ENCODE measurements at regions not wholly inside any gene's neighbourhood (a gene's known extent, or its start where the extent isn't known, plus 50 kb on each side); places are given as distances from the start of the nearest gene placed in this dataset.
"Not testable (repeated sequence)": the region's sequence is repeated elsewhere in the genome, so short reads cannot be mapped to it uniquely, and the experiment has no call there.

DNA sequence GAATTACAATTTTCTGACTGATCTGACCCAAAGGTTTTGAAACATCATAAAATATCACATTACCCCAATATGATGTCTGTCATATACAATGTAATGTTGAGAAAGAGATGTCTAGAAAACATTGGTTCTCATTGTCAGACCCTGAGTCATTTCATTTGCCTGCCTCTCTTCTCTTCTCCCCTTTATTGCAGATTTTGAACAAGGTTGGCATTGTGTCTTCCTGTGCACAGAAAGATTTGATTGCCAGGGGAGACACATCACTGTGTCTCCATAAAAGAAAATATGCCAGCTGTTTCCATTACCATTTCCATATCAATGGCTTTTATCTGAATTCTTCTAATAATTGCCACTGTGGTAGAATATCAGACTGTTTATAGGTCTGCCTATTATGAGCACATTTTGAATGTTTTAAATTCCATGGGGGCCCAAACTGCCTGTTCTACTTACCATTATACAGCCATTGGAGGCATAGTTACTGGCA, 65.6 kb downstream of the IFI44 start:
- DNase-seq = no peak

DNA sequence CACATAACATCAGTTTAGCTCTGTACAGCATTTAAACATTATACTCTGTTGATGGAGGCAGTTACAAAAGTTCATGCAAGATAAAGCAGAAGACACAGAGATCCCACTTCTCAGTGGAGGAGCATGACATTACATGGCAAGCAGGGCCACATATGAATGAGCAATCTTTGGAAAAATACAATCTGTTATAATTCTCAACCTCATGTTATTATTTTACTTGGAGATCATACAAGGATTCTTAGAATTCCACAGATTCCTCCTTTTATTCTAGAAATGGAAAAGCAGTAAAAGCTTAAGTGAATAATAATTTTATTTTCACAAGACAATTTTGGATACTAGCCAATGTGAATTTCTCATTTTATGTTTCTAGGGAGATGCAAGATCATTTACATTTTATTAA, 66.6 kb downstream of the IFI44 start:
- no peak for DNase-seq

DNA sequence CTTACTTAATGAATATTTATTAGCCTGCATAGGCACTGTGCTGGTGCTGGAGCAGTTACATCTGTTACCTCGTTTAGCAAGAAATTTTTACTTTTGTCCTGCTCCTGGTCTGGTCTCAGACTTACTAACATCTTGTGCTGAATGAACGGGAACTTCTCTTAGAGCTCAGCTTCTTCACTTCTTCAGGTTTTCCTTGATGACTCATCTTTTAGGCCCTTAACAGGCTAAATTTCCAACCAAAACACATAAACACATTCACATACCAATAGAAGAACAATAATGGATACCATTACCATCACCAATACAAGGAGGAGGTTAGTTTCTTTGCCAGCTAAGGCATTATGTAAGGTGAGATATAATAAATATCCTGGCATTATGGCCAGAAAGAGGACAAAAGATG, 68.9 kb downstream of the IFI44 start:
- no peak for DNase-seq

DNA sequence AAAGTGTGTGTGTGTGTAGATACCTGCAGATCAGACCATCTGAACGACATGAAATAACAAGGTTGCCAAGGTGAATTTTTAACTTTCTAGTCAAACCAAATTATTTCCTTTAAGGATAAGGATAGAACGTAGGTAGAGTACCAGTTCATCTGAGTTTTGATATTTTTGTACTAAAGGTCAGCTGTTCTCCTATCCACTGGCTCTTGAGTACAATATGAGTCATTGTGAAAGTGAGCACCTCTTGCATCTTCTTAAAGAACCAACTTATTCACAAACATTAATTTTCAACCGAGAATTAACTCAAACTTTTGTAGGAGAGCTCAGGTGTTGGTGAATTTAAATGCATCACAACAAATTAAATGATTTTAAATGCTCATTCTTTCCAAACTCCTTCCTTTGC, 71.5 kb downstream of the IFI44 start:
- no peak for DNase-seq

DNA sequence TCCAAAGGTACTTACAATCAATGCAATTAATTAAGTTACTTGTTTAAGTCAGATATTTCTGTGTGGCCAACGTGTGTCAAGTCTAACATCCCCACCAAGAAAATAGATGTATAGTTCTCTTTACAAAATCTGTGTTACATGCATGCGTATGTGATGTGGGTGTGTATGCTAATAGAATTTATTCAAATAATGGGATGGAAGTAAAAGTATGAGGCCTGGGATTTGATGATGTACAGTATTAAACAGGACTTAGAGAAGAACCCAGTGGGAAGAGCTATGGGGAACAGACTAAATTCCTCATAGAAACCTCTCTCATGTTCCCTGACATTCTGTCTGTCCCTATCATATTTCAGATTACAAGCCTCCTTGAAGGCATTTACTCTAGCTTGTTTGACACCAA, 72.5 kb downstream of the IFI44 start:
- no peak for DNase-seq

DNA sequence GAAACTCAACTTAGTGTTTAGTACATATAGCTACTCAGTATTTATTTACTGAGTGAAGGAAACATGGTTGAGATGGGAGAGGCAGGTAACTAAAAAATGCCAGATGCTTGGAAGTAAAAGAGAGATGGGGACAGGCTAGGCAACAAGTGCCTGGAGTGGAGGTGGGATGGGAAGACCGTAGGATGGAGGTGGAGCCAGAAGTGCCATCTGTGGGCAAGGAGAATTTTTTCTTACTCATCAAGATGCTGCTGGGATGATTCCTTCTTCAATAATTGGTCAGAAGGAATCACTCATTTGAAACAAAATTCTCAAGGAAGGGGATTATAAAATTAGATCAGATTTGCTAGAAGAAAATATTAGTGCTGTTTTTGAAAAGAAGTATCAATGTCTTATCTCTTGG, 72.9 kb downstream of the IFI44 start:
- DNase-seq = no peak

DNA sequence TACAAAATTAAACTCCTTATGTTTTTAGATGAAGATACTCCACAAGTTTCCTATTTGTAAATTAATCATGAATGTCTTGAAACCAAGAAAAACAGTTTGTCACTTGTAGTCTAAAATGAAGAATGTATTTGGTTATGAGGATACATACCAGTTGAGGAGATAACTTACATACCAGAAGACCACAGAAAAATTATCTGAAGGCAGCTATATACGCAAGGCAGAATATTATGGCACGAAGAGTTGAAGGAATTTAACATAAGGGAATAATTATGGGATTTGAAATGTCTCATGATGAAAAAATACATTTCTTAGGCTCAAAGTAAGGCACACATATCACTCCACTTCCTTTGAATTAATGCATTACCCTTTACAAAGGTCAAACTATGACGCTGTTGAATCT, 73.3 kb downstream of the IFI44 start:
- DNase-seq = no peak

DNA sequence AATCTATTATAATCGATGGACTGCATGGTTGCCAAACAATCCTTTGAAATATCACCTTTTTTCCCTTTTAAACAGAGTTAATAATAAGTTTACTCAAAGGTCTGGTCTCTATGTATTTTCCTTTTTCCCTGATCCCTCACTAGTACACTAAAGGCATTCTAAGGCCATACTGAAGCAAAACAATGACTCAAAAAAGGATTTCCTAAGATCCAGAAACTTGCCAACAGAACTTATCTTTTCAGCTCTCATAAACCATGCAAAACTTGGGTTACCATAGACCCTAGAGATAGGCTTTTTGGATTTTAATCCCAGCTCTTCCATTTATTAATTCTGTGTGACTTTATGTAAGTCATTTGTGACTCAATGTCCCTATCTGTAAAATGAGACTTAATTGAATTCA, 77.1 kb downstream of the IFI44 start:
- no peak for DNase-seq

DNA sequence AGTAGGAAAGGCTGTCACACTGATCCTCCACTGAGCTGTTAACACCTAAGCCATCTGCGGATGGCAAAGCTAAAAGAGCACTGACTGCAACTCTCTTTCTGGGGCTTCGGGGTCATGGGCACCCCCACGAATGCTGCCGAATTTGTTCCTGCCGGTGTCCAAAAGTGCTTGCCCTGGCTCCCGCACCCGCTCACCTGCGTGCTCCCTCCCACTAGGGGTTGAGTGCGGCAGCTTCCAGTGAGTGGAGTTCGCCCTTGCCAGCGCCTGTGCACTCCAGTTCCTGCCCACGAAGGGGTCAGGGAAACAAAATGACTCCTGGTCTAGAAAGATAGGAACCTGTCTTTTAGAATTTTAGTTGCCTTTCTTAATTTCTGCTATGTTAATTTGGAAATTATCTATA, 78.7 kb downstream of the IFI44 start:
- no peak for DNase-seq

DNA sequence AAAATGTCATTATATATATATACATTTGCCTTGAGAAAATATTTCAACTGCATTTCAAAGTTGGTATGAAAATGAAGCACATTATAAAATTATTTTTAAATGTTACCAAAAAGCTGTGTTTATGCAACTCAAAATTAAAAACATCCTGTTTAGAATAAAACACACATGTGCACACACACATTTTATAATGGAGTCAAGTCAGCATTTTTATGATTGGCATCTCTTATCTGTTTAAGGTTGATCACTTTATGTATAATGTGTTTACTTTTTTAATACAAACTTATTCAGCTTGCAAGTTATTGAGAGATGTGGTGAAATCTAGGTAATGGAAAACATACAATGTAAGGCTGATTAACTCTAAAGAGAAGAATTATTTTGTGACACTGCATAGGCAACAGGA, 80.4 kb downstream of the IFI44 start:
- DNase-seq = no peak

DNA sequence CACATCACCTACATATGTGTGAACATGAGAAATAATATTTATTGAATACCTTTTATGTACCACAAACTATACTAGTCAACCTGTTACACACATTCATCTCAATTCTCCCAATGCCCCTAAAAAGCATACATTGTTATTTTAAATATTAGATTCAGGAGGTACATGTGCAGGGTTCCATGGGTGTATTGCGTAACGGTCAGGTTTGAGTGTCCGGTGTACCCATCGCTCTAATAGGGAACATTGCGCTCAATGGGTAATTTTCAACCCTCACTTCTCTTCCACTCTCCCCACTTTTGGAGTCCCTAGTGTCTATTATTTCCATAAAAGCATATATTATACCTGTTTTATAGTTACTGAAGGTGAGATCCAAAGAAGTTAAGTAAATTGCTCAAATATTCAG, 82.0 kb downstream of the IFI44 start:
- DNase-seq = no peak

DNA sequence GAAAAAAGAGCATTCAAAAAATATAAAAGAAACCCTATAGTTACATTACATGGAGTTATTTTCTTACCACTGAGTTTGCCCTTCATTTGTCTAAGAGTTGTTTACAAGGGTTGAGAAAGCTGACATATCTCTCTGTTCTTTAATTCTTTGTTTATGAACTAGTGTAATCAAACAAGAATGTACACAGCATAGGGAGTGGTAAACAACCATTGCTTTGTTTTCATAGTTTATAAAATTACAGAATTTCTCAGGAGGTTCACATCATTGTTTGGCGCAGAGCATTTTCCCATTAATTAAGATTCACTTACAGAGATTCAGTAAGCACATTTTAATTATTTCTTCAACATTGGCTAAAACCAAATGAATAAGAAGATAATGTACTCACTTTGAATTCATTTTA, 87.6 kb downstream of the IFI44 start:
- DNase-seq = no peak

DNA sequence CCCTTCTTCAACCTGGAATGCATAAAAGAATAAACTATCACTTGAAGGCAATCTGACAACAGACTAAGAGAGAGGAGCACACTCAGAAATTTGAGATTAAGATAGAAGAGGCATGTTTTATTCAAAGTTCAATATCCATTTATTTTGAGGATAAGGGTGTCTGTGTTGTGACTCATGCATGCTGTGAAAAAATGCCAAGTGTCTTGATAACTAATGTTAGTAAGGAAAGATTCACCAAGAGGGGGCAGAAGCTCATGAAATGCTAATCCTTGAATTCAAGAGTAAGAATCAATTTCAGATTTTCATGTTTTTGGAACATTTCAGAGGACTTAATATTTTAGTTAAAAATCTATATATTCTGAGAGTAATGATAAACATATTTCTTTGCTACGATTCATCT, 94.0 kb downstream of the IFI44 start:
- no peak for DNase-seq

DNA sequence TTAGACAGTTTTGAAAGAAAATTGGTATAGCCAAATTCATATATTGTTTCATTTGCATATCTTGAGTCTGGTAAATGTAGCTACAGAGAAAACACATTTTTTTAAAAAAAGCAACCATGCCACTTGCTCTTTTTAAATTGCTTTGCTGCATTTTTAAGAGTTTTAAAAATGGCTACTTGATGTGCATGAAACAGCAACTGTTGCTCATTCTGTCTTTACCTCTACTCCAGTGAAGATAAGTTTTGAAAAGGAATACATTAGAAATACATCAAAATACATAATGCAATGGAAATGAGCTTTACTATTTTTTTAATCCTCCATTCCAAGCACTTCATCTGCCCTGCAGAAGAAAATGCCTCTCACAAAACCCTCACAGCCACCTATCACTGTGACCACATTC, 95.5 kb downstream of the IFI44 start:
- DNase-seq = no peak

DNA sequence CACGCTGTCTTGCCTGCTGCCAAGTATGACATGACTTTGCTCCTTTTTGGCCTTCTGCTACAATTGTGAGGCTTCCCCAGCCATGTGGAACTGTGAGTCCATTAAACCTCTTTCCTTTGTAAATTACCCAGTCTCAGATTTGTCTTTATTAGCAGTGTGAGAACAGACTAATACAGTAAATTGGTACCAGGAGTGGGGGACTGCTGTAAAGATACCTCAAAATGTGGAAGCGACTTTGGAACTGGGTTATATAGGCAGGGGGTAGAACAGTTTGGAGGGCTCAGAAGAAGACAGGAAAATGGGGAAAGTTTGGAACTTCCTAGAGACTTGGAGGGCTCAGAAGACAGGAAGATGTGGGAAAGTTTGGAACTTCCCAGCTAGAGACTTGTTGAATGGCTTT, 104.0 kb downstream of the IFI44 start:
- DNase-seq = not testable (repeated sequence)

DNA sequence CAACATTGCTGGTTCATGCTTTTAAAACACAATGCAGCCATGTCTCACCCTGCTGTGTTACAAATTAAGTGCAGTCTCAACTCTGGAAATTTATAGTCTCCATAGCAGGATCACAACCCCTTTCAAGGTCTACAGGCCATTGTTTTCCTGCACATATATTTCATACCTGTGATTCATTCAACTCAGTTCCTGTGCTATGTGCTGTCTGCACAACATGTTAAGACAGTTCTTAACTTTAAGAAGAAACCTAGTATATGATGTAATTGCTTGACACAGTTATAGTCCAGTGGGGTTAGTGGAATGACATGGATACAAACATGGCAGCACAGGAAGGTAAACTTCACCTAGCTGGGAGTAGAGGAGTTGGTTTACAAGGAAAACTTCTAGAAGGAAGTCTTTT, 106.4 kb downstream of the IFI44 start:
- DNase-seq = no peak

DNA sequence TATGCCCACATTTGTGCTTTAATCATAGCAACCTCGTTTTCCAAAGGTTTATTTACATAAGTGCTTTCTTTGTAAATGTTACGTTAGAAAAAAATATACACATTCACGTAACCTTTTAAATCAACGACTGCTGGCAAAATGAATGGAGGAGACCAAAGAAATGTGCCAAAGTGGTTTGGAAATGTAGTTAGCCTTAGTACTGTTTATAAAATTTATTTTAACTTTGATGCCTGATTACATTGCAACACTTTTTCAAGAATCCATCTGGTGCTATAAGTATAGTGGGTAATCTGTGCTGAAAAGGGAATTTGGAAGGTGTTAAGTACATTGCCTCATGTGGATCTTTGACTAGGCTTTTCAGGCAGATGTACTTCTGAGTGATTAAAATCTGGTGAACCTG, 108.9 kb downstream of the IFI44 start:
- no peak for DNase-seq

DNA sequence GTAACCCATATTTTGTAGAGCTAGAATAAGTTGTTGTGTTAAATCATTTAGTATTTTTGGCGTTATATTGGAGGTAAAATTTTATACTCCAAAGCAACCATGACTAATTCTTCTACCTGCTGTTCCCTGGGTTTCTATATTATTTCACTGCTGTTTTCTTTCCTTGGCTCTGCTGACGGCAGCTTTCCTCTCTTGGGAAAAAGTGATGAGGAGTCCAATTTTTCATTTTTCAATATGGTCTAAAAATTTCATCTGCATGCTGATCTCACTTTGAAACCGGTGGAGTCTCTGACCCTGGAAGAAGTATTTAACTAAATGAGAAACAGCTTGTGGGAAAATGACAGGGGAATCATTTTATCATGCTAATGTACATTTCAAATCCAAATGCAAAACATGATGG, 110.2 kb downstream of the IFI44 start:
- DNase-seq = no peak

DNA sequence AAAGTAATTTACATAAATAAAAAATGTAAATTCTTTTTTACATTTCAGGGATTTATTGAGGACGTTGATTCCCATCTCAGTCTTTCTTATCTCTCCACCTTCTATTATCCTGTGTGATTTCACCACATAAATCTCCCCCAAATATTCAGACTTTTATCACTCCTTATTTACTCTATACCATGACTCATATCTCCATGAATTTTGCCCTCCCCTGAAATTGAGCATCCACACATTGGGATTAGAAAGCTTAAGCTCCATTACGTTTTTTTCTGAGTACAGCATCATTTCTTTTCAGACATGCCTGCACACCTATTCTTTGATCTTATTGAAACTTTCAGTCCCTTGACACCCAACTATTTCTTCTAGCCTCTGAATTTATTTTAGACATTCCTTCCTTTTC, 111.2 kb downstream of the IFI44 start:
- DNase-seq = no peak

DNA sequence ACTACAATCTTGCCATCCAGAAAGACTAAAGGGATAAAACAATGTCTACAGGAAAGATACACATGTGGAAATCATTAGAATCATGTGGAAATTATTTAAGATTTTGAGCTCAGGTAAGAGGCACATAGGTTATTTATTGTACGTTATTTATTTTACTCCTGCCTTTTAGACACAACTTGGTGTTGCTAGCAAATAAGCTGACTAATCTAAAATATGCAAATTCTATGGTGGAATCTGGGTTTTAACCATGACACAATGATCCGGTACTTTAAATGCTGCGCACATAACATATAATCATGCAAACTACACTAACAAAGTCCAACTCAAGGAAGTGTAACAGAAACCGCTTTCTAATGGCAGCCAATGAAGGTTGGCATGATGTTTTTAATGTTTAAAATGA, 112.5 kb downstream of the IFI44 start:
- no peak for DNase-seq

DNA sequence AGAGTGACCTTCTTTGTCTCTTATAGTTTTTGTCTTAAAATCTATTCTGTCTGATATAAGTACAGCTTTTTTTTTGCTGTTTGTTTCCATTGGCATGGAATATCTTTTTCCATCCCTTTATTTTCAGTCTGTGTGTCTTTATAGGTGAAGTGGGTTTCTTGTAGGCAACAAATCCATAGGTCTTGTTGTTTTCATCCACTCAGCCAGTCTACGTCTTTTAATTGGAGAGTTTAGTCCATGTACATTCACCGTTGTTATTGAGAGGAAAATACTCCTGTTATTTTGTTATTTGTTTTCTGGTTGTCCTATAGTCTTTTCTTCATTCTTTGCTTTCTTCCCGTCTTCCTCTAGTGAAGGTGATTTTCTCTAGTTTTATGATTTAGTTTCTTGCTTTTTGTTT, 115.9 kb downstream of the IFI44 start:
- no peak for DNase-seq

DNA sequence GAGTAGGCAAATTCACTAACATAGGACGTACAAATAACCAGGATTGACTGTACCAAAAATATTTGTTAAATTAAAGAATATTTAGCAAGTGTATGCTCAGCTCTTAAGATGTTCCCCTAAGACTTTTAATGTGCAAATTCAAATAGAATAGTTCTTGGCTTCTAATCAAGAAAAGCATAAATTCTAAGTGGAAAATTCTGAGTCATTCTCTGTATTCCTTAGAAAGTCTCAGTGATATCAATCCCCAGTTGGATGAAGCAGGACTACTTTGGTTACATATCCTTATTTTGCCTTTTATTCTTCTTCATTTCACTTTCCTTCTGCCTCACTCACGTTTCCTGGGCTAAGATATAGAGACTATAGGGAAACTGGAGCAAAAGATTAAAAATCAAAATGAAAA, 130.2 kb downstream of the IFI44 start:
- DNase-seq = no peak

DNA sequence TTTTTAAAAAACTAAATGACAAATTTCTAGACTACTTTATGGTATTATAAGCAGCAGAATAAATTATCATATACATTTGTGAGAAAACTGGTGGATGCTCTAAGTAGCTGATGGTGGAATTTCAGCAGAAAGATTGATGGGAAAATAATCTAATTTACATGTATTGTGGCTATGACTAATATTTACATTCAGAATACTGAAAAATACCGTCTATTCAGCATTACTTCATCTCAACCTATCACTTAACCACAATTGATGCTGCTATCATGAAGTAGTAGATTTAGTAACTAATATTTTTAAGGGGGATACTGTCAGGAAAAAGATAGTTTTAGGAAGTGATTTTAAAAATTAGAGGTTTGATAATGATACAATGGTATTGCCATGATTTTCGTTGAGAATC, 137.9 kb downstream of the IFI44 start:
- DNase-seq = no peak

DNA sequence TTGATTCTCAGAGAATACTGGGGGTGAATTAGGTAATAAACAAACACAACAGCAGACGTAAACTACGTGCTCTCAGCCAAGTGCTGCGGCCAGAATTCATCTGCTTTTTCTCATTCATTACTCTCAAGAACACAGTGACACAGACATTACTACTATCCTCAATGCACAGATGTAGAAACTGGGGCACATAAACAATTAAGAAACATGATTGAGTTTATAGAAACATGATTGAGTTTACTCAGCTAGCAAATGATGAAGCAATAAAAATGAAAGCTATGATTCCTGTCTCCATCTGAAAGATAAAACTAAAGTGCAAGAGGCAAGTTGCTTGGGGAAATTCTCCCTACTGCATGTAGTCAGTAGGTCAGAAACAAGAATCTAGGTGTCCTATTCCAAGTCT, 140.5 kb downstream of the IFI44 start:
- DNase-seq = no peak

DNA sequence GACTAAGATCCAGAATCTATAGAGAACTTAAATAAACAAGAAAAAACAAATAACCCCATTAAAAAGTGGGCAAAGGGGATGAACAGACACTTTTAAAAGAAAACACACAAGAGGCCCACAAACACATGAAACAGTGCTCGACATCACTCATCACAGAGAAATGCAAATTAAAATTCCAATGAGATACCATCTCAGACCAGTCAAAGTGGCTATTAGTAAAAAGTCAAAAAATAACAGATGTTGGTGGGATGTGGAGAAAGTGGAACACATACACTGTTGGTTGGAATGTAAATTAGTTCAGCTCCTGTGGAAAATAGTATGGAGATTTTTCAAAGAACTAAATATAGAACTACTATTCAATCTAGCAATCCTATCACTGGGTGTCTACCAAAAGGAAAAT, 143.1 kb downstream of the IFI44 start:
- no peak for DNase-seq

DNA sequence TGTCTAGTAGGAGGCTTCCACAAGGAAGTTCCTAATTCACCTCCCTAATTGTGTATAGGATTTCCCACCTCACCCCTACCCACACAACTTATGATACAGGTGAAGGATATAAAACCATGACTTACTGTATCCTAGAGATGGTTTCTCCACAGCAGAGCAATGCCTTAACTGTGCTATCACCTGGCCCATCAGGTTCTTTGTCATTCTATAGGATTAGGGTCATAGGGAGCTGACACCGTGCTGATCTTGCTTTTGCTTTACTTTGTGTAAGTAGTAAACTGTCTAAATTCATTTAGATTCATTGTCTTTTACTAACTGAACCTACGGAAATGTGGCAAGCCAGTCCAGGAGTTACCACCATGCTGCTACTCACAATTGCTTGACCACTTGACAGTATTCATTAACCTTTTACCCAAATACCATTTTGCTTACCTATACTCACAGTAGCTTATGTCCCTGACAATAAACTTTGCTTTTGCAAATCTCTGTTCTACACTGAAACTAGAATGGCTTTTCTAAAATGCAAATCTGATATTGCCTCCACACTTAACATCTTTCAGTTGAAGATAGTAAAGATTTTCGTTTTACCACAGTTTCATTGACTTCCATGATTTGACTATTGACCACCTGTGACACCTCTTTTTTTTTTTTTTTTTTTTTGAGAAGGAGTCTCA, 147.6 kb downstream of the IFI44 start:
- DNase-seq = no peak
